Liver (tissue), 7 donors: ENCODE measurements at regions not wholly inside any gene's neighbourhood (a gene's known extent, or its start where the extent isn't known, plus 50 kb on each side); places are given as distances from the start of the nearest gene placed in this dataset.
A peak's percentile ranks its signal among the peaks of the same experiment; 100 is the strongest.

Experiments
- DNase-seq: peaks from one replicate; pipeline ENCODE4 v3.0.0-alpha.2; 2017; ENCODE audit warnings: low spot score
- H3K27ac ChIP-seq, 2 donors: one replicate each; pipeline ENCODE4 v1.7.0; 2013; ENCODE audit warnings: inconsistent platforms in 2 of 2, low read length in 2 of 2, control low read depth in 1 of 2, low read depth in 1 of 2, mild to moderate bottlenecking in 1 of 2
- H3K27me3 ChIP-seq, 4 donors: one replicate each; pipeline versions ENCODE4 v1.6.1 to v1.7.0; 2013; ENCODE audit warnings: low read length in 3 of 4, inconsistent platforms in 1 of 4, mild to moderate bottlenecking in 1 of 4, moderate library complexity in 1 of 4; ENCODE audit not compliant: control insufficient read depth in 4 of 4, insufficient read depth in 4 of 4
- H3K36me3 ChIP-seq, 4 donors: one replicate each; pipeline versions ENCODE4 v1.6.1 to v1.7.0; 2013; ENCODE audit warnings: low read length in 3 of 4, mild to moderate bottlenecking in 3 of 4, low read depth in 1 of 4, moderate library complexity in 1 of 4; ENCODE audit not compliant: control insufficient read depth in 4 of 4, insufficient read depth in 3 of 4
- H3K4me1 ChIP-seq, 4 donors: one replicate each; pipeline versions ENCODE4 v1.6.1 to v1.7.0; 2013; ENCODE audit warnings: low read length in 3 of 4, mild to moderate bottlenecking in 3 of 4, moderate library complexity in 1 of 4; ENCODE audit not compliant: control insufficient read depth in 4 of 4, insufficient read depth in 4 of 4
- H3K4me3 ChIP-seq, 3 donors: one replicate each; pipeline versions ENCODE4 v1.6.1 to v1.7.0; 2013; ENCODE audit warnings: low read length in 3 of 3, control low read depth in 1 of 3, low read depth in 1 of 3, mild to moderate bottlenecking in 1 of 3
- H3K9ac ChIP-seq, 2 donors: one replicate each; pipeline ENCODE4 v1.7.0; 2013; ENCODE audit warnings: low read length in 2 of 2, mild to moderate bottlenecking in 2 of 2, moderate library complexity in 2 of 2, control low read depth in 1 of 2, low read depth in 1 of 2
- H3K9me3 ChIP-seq, 4 donors: one replicate each; pipeline versions ENCODE4 v1.6.1 to v1.7.0; 2013; ENCODE audit warnings: low read length in 3 of 4; ENCODE audit not compliant: control insufficient read depth in 4 of 4
- EGR1 ChIP-seq, 2 donors: IDR thresholded peaks; 2 replicates each; pipeline ENCODE4 v1.6.1; 2016 to 2018; ENCODE audit warnings: antibody characterized with exemption in 2 of 2, low read depth in 2 of 2
- FOXA2 ChIP-seq: IDR thresholded peaks from 2 replicates; pipeline ENCODE4 v1.6.1; 2016; ENCODE audit warnings: antibody characterized with exemption
- HNF4A ChIP-seq, 2 donors: conservative IDR thresholded peaks; 2 replicates each; pipeline ENCODE4 v1.6.1; 2016; ENCODE audit warnings: antibody characterized with exemption in 2 of 2, mild to moderate bottlenecking in 2 of 2
- HNF4G ChIP-seq: IDR thresholded peaks from 2 replicates; pipeline ENCODE4 v1.6.1; 2016; ENCODE audit warnings: antibody characterized with exemption
- MAX ChIP-seq: IDR thresholded peaks from 2 replicates; pipeline ENCODE4 v1.6.1; 2016; ENCODE audit warnings: antibody characterized with exemption
- RAD21 ChIP-seq, 2 donors: IDR thresholded peaks; 2 replicates each; pipeline ENCODE4 v1.6.1; 2016; ENCODE audit warnings: antibody characterized with exemption in 2 of 2, mild to moderate bottlenecking in 2 of 2
- REST ChIP-seq: IDR thresholded peaks from 2 replicates; pipeline ENCODE4 v1.6.1; 2016; ENCODE audit warnings: antibody characterized with exemption, mild to moderate bottlenecking
- SP1 ChIP-seq: IDR thresholded peaks from 2 replicates; pipeline ENCODE4 v1.6.1; 2018; ENCODE audit warnings: antibody characterized with exemption, mild to moderate bottlenecking
- YY1 ChIP-seq: IDR thresholded peaks from 2 replicates; pipeline ENCODE4 v1.6.1; 2016; ENCODE audit warnings: antibody characterized with exemption, mild to moderate bottlenecking
- ZBTB33 ChIP-seq: IDR thresholded peaks from 2 replicates; pipeline ENCODE4 v1.6.1; 2016; ENCODE audit warnings: antibody characterized with exemption
- WGBS: extraction: QIAGEN DNeasy Blood & Tissue Kit; methylation state at CpG from one replicate; pipeline ENCODE4 v1.1.7; 2013; 5-methylcytosine and 5-hydroxymethylcytosine counted together
- donor health status: healthy.
- donor health status: healthy.
- donor health status: healthy.
- donor health status: healthy.

GRCh38 chr21:16419188-16419921 lies 689.6 kb downstream of the USP25 start (continued):
- TF ChIP-seq REST (peak; percentile 90), SP1 (peak; percentile 73), EGR1 (IDR thresholded peaks at IDR 0.05; ENCODE audit: low read depth in 2 of 2) (no peak)

GRCh38 chr21:16420031-16420724 lies 690.4 kb downstream of the USP25 start:
- DNase-seq, result no peak
- Histone ChIP-seq H3K27me3 (no peaks in the 10 kb centered on the region), H3K9me3 (no peaks in the 10 kb centered on the region), H3K9ac (peak overlapping the region; percentile 83 to 99), H3K27ac (peak overlapping the region; percentile 89 to 95), H3K4me1 (peaks cover 0 to 26% (median 4%) of the 10 kb centered on the region in 4 donors), H3K36me3 (no peaks in the 10 kb centered on the region), H3K4me3 (peak overlapping the region; percentile 53 to 79 (median 62))
- TF ChIP-seq YY1 (peak; percentile 84), HNF4G (no peak), MAX (no peak), FOXA2 (peak; percentile 33), REST (no peak), HNF4A (conservative IDR thresholded peaks at IDR 0.05) (peak in 1 of 2 donors; percentile 17), RAD21 (IDR thresholded peaks at IDR 0.05) (peak in 1 of 2 donors; percentile 20), ZBTB33 (no peak)
- WGBS, result 14% methylated on average over 4 of the region's 4 CpGs
